ENCODE measurements at regions not wholly inside any gene's neighbourhood (a gene's known extent, or its start where the extent isn't known, plus 50 kb on each side); places are given as distances from the start of the nearest gene placed in this dataset.
A peak's percentile ranks its signal among the peaks of the same experiment; 100 is the strongest.

DNA sequence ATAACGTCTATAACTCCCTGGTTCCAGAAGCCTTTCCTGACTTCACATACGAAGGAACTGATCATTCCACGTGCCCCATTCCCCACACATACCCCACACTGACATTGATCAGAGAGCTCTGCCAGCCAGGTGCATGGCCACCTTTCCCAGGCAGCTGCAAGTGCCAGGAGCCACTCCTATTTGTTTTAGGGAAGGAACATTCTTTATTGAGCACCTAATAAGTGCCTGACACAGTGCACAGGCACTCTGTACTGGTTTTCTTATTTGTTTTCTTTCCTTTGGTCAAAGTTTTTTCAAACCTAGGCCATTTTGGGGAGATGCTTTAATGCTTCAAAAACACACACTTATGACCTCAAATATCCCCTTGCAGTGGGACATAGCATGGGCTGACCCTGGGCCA, 50.0 kb downstream of the PITPNM2 start:
- Histone ChIP-seq H3K9me3 (no peaks in the 10 kb centered on the region), H3K36me3 (no peaks in the 10 kb centered on the region), H3K4me3 (no peak overlapping the region), H3K27ac (peak overlapping the region in 2 of 4 donors; percentile 40 to 63), H3K4me1 (peaks cover 49 to 69% (median 63%) of the 10 kb centered on the region in 4 donors), H3K27me3 (no peaks in the 10 kb centered on the region)
- DNase-seq (no peak), ATAC-seq (ENCODE audit: low FRiP score in 2 of 2) (no peak)
- WGBS, 2 donors = 86 to 92% methylated on average over 3 of the region's 3 CpGs
- TF ChIP-seq EP300 (IDR thresholded peaks at IDR 0.05) (no peak), POLR2AphosphoS5 (IDR thresholded peaks at IDR 0.05) (no peak), POLR2A (IDR thresholded peaks at IDR 0.05) (no peak)
- TF ChIP-seq, protein P1, sequence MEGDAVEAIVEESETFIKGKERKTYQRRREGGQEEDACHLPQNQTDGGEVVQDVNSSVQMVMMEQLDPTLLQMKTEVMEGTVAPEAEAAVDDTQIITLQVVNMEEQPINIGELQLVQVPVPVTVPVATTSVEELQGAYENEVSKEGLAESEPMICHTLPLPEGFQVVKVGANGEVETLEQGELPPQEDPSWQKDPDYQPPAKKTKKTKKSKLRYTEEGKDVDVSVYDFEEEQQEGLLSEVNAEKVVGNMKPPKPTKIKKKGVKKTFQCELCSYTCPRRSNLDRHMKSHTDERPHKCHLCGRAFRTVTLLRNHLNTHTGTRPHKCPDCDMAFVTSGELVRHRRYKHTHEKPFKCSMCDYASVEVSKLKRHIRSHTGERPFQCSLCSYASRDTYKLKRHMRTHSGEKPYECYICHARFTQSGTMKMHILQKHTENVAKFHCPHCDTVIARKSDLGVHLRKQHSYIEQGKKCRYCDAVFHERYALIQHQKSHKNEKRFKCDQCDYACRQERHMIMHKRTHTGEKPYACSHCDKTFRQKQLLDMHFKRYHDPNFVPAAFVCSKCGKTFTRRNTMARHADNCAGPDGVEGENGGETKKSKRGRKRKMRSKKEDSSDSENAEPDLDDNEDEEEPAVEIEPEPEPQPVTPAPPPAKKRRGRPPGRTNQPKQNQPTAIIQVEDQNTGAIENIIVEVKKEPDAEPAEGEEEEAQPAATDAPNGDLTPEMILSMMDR (IDR thresholded peaks at IDR 0.05) = no peak

DNA sequence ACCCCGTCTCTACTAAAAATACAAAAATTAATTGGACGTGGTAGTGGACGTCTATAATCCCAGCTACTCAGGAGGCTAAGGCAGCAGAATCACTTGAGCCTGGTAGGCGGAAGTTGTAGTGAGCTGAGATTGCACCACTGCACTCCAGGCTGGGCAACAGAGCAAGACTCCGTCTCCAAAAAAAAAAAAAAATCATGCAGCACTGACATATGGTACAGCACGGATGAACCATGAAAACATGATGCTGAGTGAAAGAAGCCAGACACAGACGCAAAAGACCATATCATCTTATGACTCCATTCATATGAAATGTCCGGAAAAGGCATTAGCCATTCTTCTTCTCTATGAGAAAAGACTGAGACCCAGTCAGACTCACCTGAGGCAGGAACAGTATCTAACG, 50.4 kb downstream of the PITPNM2 start:
- H3K27me3 ChIP-seq = no peaks in the 10 kb centered on the region
- 80 to 84% methylated on average over 9 of the region's 9 CpGs for WGBS, 2 donors
- no peak overlapping the region for H3K4me3 ChIP-seq
- H3K27ac ChIP-seq = peak overlapping the region in 2 of 4 donors; percentile 40 to 63
- no peaks in the 10 kb centered on the region for H3K9me3 ChIP-seq
- TF ChIP-seq, protein P1 (IDR thresholded peaks at IDR 0.05) = no peak
- TF ChIP-seq POLR2A (IDR thresholded peaks at IDR 0.05) = no peak
- TF ChIP-seq POLR2AphosphoS5 (IDR thresholded peaks at IDR 0.05) = no peak
- TF ChIP-seq EP300 (IDR thresholded peaks at IDR 0.05) = no peak
- H3K36me3 ChIP-seq = no peaks in the 10 kb centered on the region
- DNase-seq (no peak), ATAC-seq (ENCODE audit: low FRiP score in 2 of 2) (no peak)
- H3K4me1 ChIP-seq = peaks cover 48 to 71% (median 63%) of the 10 kb centered on the region in 4 donors

DNA sequence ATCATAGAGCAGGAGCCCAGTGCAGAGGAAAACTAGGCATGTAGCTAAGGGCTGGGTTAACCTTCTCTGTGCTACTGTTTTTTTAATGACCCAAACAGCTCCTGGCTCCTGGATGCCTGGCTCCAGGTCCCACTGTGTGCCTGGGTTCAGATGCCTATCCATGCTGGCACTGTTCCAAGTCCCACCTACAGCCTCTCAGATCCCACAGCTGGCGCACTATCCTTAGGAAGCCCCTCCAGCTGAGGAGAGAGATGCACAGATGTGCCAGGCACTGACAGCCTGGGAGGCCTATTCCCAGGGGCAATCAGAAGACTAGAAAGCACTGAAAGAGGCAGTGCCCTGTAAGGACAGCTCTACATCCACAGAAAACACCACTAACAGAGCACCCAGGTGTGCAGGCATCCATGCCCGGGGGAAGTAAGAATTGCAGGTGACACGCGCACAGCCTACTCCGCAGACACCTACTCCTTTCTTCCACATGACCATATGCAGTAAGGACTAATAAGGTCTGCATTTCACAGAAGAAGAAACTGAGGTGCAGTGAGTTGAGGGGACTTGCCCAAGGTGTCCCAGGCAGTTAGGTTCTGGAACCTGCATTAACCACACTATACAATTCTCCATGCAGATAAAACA, 51.2 kb downstream of the PITPNM2 start:
- Histone ChIP-seq H3K27ac (peak overlapping the region in 1 of 4 donors; percentile 11), H3K36me3 (no peaks in the 10 kb centered on the region), H3K4me1 (peaks cover 53 to 79% (median 69%) of the 10 kb centered on the region in 4 donors), H3K9me3 (no peaks in the 10 kb centered on the region), H3K27me3 (no peaks in the 10 kb centered on the region), H3K4me3 (no peak overlapping the region)
- ATAC-seq (ENCODE audit: low FRiP score in 2 of 2) (no peak), DNase-seq (no peak)
- 95 to 100% methylated on average over 4 to 5 of the region's 5 CpGs for WGBS, 2 donors
- TF ChIP-seq POLR2A (IDR thresholded peaks at IDR 0.05) = no peak
- TF ChIP-seq POLR2AphosphoS5 (IDR thresholded peaks at IDR 0.05) = no peak
- TF ChIP-seq, protein P1 (IDR thresholded peaks at IDR 0.05) = no peak
- TF ChIP-seq EP300 (IDR thresholded peaks at IDR 0.05) = no peak

DNA sequence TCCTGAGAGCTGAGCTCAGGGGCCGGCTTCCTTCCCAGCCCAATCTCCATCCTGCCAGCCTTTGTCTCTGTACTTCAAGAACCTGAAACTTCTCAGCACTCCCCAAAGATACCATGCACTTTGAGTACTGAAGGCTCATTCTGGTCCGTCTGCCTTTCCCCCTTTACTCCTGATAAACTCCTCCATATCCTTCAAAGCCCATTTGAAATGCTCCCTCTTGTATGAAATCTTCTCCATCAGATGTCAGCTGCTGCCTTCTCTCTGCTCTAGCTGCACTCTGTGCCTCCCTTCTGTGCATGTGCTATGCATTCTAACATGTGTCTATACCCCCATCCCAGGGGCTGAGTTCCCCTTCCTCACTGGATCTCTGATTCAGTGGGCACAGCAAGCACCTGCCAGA, 52.1 kb downstream of the PITPNM2 start:
- H3K4me1 ChIP-seq = peaks cover 56 to 87% (median 78%) of the 10 kb centered on the region in 4 donors
- no peaks in the 10 kb centered on the region for H3K9me3 ChIP-seq
- H3K27ac ChIP-seq = peak overlapping the region in 1 of 4 donors; percentile 72
- no peak overlapping the region for H3K4me3 ChIP-seq
- 60 to 71% methylated on average over 2 of the region's 2 CpGs for WGBS, 2 donors
- ATAC-seq (ENCODE audit: low FRiP score in 2 of 2) (no peak), DNase-seq (no peak)
- no peaks in the 10 kb centered on the region for H3K27me3 ChIP-seq
- TF ChIP-seq, protein P1 (IDR thresholded peaks at IDR 0.05) = no peak
- TF ChIP-seq POLR2A (IDR thresholded peaks at IDR 0.05) (no peak), POLR2AphosphoS5 (IDR thresholded peaks at IDR 0.05) (no peak), EP300 (IDR thresholded peaks at IDR 0.05) (no peak)
- H3K36me3 ChIP-seq = no peaks in the 10 kb centered on the region

DNA sequence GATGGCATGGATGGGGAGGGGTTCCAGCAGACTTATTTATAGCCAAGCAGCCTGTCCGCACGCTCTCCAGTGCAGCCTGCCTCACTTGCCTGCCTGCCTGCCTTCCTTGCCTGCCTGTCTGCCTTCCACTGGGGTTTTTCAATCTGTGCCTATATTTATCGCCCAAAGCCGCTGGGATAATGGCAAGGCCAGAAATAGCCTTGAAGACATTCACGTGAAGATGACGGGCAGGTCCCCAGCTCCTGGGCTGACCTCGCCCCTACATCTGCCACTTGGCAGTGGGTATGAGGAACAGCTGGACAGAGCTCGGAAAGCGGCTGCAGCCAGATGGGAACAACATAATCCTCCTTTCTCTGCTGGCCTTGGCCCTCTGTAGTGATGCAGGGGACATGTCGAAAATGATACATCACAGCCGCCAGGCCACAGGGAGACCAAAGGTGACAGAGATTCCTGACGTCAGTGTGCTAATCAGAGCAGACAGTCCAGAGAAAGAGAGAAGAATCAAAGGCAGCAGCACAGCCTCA, 53.3 kb downstream of the PITPNM2 start:
- 61 to 74% methylated on average over 7 to 12 of the region's 12 CpGs for WGBS, 2 donors
- no peaks in the 10 kb centered on the region for H3K27me3 ChIP-seq
- H3K4me3 ChIP-seq = no peak overlapping the region
- ATAC-seq (ENCODE audit: low FRiP score in 2 of 2) (no peak), DNase-seq (no peak)
- TF ChIP-seq, protein P1 (IDR thresholded peaks at IDR 0.05) = no peak
- TF ChIP-seq POLR2A (IDR thresholded peaks at IDR 0.05) = no peak
- TF ChIP-seq EP300 (IDR thresholded peaks at IDR 0.05) = no peak
- TF ChIP-seq POLR2AphosphoS5 (IDR thresholded peaks at IDR 0.05) = peak; percentile 64 to 82
- no peaks in the 10 kb centered on the region for H3K9me3 ChIP-seq
- H3K27ac ChIP-seq = peak overlapping the region in 3 of 4 donors; percentile 23 to 72 (median 59)
- H3K36me3 ChIP-seq = no peaks in the 10 kb centered on the region
- peaks cover 57 to 83% (median 75%) of the 10 kb centered on the region in 4 donors for H3K4me1 ChIP-seq

Measured in upper lobe of left lung (tissue), 6 donors.